Right lobe of liver (tissue), 6 donors: ENCODE measurements at regions not wholly inside any gene's neighbourhood (a gene's known extent, or its start where the extent isn't known, plus 50 kb on each side); places are given as distances from the start of the nearest gene placed in this dataset.

Experiments
- ATAC-seq, 4 donors: fragments of 200-7000 bp; cut with Tn5 transposase; one replicate each; pipeline ENCODE4 v1.9.1; 2020; ENCODE audit warnings: mild to moderate bottlenecking in 4 of 4, moderate library complexity in 4 of 4
- DNase-seq, 3 donors: peaks; one replicate each; pipeline ENCODE4 v3.0.0-alpha.2; 2020
- H3K27ac ChIP-seq, 3 donors: fragments of 200-600 bp; one replicate each; pipeline ENCODE4 v1.8.0; 2022
- H3K27me3 ChIP-seq, 2 donors: fragments of 200-600 bp; one replicate each; pipeline ENCODE4 v1.8.0; 2022
- H3K36me3 ChIP-seq, 4 donors: fragments of 200-600 bp; sonication (generic) in 1 of 4; one replicate each; pipeline versions ENCODE4 v1.5.1 to v1.8.0; 2017 to 2022; ENCODE audit warnings: control low read depth in 1 of 4
- H3K4me1 ChIP-seq, 4 donors: fragments of 200-600 bp; sonication (generic) in 1 of 4; one replicate each; pipeline versions ENCODE4 v1.5.1 to v1.8.0; 2017 to 2022; ENCODE audit warnings: control low read depth in 1 of 4
- H3K4me3 ChIP-seq, 3 donors: fragments of 200-600 bp; one replicate each; pipeline ENCODE4 v1.8.0; 2022
- H3K9me3 ChIP-seq, 4 donors: fragments of 200-600 bp; sonication (generic) in 1 of 4; one replicate each; pipeline versions ENCODE4 v1.5.1 to v1.8.0; 2017 to 2022; ENCODE audit warnings: control low read depth in 1 of 4
- POLR2A ChIP-seq: fragments of 450-650 bp; IDR thresholded peaks from one replicate; pipeline ENCODE4 v1.6.1; 2017; ENCODE audit warnings: antibody characterized with exemption, mild to moderate bottlenecking
- WGBS: methylation state at CpG from one replicate; pipeline ENCODE4 v1.1.6; 2018; ENCODE audit warnings: low coverage, low lambda C conversion rate; ENCODE audit not compliant: insufficient coverage; ENCODE audit errors: missing lambda C conversion rate; 5-methylcytosine and 5-hydroxymethylcytosine counted together
- intact Hi-C, 2 donors: fragments of 100-400 bp; cut with DNase I; formaldehyde crosslinking; loops; one replicate each; pipeline versions ENCODE4 v1.11.2 to v1.14.1; 2022
- TF ChIP-seq, protein P1 (sequence below), 4 donors: fragments of 200-600 bp in 3 of 4; fragments of 450-650 bp in 1 of 4; IDR thresholded peaks; one replicate each; pipeline versions ENCODE4 v1.5.1 to v1.8.0; 2016 to 2022; ENCODE audit warnings: antibody characterized with exemption in 4 of 4, mild to moderate bottlenecking in 2 of 4
- donor health status: DM: no; HTN: yes; CAD: no.
- donor health status: DM: no; HTN: no; CAD: no.
- donor health status: DM: no; HTN: no; CAD: no.
- donor health status: DM: no; HTN: yes; CAD: no.
- donor health status: DM: no; HTN: yes; CAD: no.

DNA sequence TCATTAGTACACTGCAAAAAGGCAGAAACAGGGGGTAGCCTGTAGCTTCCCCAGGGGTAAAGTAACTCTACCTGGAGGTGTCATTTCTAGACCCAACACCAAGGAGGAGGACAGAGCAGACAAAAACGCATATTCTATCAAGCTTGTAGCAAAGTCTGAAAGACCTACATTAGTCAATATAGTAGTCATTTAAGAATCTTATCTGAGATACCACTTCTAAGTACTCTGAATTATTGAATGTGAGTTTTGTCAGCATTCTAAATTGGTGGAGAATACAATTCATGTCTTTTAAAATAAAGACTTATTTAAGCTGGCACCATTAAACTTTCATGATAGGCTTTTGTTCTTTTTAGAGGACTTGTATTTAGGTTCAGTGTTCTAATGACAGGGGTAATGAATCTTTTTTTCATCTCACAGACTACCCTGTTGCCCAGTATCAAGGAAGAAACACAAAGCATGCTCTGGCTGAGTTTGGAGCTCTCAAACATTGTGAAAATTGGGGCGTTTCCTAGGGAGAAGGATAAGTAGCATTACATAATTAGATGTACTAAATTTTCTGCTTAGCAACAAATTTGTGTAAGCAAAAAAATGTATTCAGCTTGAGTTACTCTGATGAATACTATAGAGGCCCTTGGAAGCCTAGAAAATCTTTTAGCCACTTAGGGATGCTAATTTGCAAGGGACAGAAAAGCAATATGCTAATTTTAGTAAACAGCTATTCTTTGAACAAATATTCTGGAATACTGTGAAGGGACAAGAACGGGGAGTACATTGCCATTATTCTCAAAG, 255.4 kb upstream of the HSF2 start:
- H3K27ac ChIP-seq, result no peak overlapping the region
- intact Hi-C loops, result no loop called here
- 34% methylated on average over 3 of the region's 3 CpGs for WGBS

DNA sequence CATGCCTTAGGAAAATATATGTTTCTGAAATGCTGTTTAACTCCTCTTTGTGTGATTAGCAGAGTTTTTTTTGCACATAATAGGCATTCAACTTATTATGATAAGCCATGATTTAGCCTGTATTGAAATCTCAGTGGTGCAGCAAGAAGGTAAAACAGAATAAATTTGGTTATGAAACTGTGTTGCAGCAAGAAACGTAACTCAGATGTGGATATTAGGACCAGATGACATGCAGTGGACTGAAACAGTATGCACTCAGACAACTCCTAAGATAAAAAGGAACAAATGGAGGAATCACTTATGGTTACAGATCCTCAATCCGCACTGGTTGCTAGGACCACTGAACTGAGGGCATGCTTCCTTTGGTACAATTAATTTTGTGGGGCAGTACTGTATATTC, 254.2 kb upstream of the HSF2 start:
- Histone ChIP-seq H3K9me3 (no peaks in the 10 kb centered on the region), H3K4me3 (no peak overlapping the region), H3K27me3 (no peaks in the 10 kb centered on the region), H3K4me1 (no peaks in the 10 kb centered on the region), H3K27ac (no peak overlapping the region), H3K36me3 (no peaks in the 10 kb centered on the region)
- ATAC-seq (no peak), DNase-seq (no peak)
- 49% methylated on average over 2 of the region's 2 CpGs for WGBS
- no peak for TF ChIP-seq POLR2A
- TF ChIP-seq, protein P1, sequence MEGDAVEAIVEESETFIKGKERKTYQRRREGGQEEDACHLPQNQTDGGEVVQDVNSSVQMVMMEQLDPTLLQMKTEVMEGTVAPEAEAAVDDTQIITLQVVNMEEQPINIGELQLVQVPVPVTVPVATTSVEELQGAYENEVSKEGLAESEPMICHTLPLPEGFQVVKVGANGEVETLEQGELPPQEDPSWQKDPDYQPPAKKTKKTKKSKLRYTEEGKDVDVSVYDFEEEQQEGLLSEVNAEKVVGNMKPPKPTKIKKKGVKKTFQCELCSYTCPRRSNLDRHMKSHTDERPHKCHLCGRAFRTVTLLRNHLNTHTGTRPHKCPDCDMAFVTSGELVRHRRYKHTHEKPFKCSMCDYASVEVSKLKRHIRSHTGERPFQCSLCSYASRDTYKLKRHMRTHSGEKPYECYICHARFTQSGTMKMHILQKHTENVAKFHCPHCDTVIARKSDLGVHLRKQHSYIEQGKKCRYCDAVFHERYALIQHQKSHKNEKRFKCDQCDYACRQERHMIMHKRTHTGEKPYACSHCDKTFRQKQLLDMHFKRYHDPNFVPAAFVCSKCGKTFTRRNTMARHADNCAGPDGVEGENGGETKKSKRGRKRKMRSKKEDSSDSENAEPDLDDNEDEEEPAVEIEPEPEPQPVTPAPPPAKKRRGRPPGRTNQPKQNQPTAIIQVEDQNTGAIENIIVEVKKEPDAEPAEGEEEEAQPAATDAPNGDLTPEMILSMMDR (IDR thresholded peaks at IDR 0.05), result no peak
- intact Hi-C loops, result no loop called here

More for the DNA sequence above, 255.4 kb upstream of the HSF2 start:
- DNase-seq (no peak), ATAC-seq (no peak)
- TF ChIP-seq POLR2A, result no peak
- TF ChIP-seq, protein P1 (IDR thresholded peaks at IDR 0.05), result no peak
- Histone ChIP-seq H3K4me3 (no peak overlapping the region), H3K27me3 (no peaks in the 10 kb centered on the region), H3K4me1 (no peaks in the 10 kb centered on the region), H3K9me3 (no peaks in the 10 kb centered on the region), H3K36me3 (no peaks in the 10 kb centered on the region)

DNA sequence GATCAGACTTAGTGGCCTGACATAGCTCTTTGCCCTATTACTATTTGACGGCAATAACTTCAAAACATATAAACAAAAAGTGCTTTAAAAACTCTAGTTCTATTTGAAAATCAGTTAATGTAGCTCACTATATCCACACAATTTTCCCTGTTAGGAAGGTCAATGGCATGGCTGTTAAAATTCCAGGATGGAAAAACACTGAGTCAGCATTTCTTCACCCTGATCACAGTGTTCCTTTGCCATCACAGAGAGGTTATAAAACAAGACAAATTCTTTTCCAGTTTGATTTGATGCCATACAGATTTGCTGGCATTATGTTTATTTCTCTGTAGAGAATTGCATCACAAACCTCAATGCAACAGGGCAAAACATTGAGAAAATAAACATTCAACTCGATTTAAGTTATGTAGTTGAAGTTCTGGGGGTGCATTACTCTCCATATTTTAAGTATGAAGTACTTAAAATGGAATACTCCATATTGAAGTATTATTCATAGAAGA, 253.7 kb upstream of the HSF2 start:
- no peaks in the 10 kb centered on the region for H3K9me3 ChIP-seq
- TF ChIP-seq POLR2A, result no peak
- TF ChIP-seq, protein P1 (IDR thresholded peaks at IDR 0.05), result no peak
- H3K4me1 ChIP-seq, result no peaks in the 10 kb centered on the region
- H3K36me3 ChIP-seq, result no peaks in the 10 kb centered on the region
- ATAC-seq (no peak), DNase-seq (no peak)
- H3K27ac ChIP-seq, result no peak overlapping the region
- H3K4me3 ChIP-seq, result no peak overlapping the region
- intact Hi-C loops, result no loop called here
- 49% methylated on average over 2 of the region's 2 CpGs for WGBS
- H3K27me3 ChIP-seq, result no peaks in the 10 kb centered on the region

DNA sequence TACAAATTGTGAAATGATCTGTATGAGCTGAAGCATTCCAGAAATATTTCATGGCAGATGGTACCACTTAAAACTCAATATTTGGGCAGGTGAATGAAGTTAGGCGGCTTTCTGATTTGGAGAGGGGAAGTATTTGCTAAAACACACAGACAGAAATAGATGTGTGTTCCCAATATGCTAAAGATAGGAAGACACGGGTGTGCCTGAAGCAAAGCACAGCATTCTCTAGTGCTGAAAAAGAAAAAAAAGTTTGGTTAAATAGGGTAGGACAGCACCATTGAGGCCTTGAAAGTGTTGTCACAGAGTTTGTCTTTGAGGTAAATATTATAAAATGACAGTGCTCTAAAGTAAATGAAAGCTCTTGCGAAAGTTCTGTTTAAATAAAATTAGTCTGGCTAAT, 252.2 kb upstream of the HSF2 start:
- 49% methylated on average over 3 of the region's 3 CpGs for WGBS
- H3K4me1 ChIP-seq, result no peaks in the 10 kb centered on the region
- intact Hi-C loops, result no loop called here
- DNase-seq (no peak), ATAC-seq (no peak)
- no peaks in the 10 kb centered on the region for H3K36me3 ChIP-seq
- H3K9me3 ChIP-seq, result no peaks in the 10 kb centered on the region
- TF ChIP-seq POLR2A, result no peak
- TF ChIP-seq, protein P1 (IDR thresholded peaks at IDR 0.05), result no peak
- H3K4me3 ChIP-seq, result no peak overlapping the region
- no peaks in the 10 kb centered on the region for H3K27me3 ChIP-seq
- no peak overlapping the region for H3K27ac ChIP-seq
